B cell (primary cell): ENCODE measurements at regions not wholly inside any gene's neighbourhood (a gene's known extent, or its start where the extent isn't known, plus 50 kb on each side); places are given as distances from the start of the nearest gene placed in this dataset.

Source experiments
- ATAC-seq: fragments of 200-7000 bp; cut with Tn5 transposase; one replicate; pipeline ENCODE4 v1.10.0; 2021; ENCODE audit warnings: low read depth, mild to moderate bottlenecking, moderate number of reproducible peaks, moderate library complexity
- CTCF ChIA-PET: fragments of 350-600 bp; sonication (Branson Sonifier 250); formaldehyde crosslinking; loops from one replicate; lab custom pipeline; 2021; ENCODE audit warnings: antibody characterized with exemption, inconsistent platforms; lab: Charles Lee
- POLR2A ChIA-PET: fragments of 350-600 bp; sonication (Branson Sonifier 250); formaldehyde crosslinking; loops from one replicate; lab custom pipeline; 2021; ENCODE audit warnings: antibody characterized with exemption; lab: Charles Lee
- DNase-seq: peaks from one replicate; pipeline ENCODE4 v3.0.0; 2013
- H2AFZ ChIP-seq: 2 replicates; pipeline ENCODE4 v1.6.1; 2012; ENCODE audit warnings: mild to moderate bottlenecking, low read depth, low read length; ENCODE audit not compliant: insufficient read depth, poor library complexity, severe bottlenecking
- H3K27ac ChIP-seq, 2 donors: 1 replicate in 1 of 2; 2 replicates in 1 of 2; pipeline ENCODE4 v1.5.1; 2012 to 2013; ENCODE audit warnings: low read length in 2 of 2, mild to moderate bottlenecking in 2 of 2, moderate library complexity in 1 of 2
- H3K27me3 ChIP-seq, 4 experiments: fragments of 200-600 bp in 1 of 4; sonication (generic) in 1 of 4; replicated peaks in 1 of 4; 1 replicate in 2 of 4; 2 replicates in 2 of 4; pipeline versions ENCODE4 v1.6.1 to v1.7.0; 2013 to 2016; ENCODE audit warnings: low read length in 3 of 4, mild to moderate bottlenecking in 2 of 4, mixed read lengths in 1 of 4, moderate library complexity in 1 of 4; ENCODE audit not compliant: insufficient read depth in 4 of 4, control insufficient read depth in 3 of 4; ENCODE audit errors: control extremely low read depth in 1 of 4
- H3K36me3 ChIP-seq, 2 experiments: replicated peaks in 1 of 2; 1 replicate in 1 of 2; 2 replicates in 1 of 2; pipeline versions ENCODE4 v1.6.1 to v1.7.1; 2013; ENCODE audit warnings: low read length in 1 of 2; ENCODE audit not compliant: insufficient read depth in 2 of 2, control insufficient read depth in 1 of 2; ENCODE audit errors: control extremely low read depth in 1 of 2, extremely low read depth in 1 of 2
- H3K4me1 ChIP-seq, 2 donors: fragments of 200-600 bp in 1 of 2; sonication (generic) in 1 of 2; 1 replicate in 1 of 2; 2 replicates in 1 of 2; pipeline versions ENCODE4 v1.5.1 to v1.6.1; 2013 to 2017; ENCODE audit warnings: low read length in 2 of 2; ENCODE audit not compliant: control insufficient read depth in 2 of 2, insufficient read depth in 2 of 2
- H3K4me2 ChIP-seq: replicated peaks from 2 replicates; pipeline ENCODE3; 2012; ENCODE audit warnings: mild to moderate bottlenecking, low read depth, low read length; ENCODE audit not compliant: poor library complexity, severe bottlenecking
- H3K4me3 ChIP-seq, 5 experiments: fragments of 200-600 bp in 1 of 5; sonication (generic) in 1 of 5; 1 replicate in 3 of 5; 2 replicates in 2 of 5; pipeline versions ENCODE4 v1.5.1 to v1.7.0; 2011 to 2016; ENCODE audit warnings: low read length in 4 of 5, mild to moderate bottlenecking in 4 of 5, low read depth in 2 of 5, control low read depth in 1 of 5, moderate library complexity in 1 of 5; ENCODE audit not compliant: insufficient read depth in 1 of 5; ENCODE audit errors: control extremely low read depth in 1 of 5, extremely low read depth in 1 of 5
- H3K79me2 ChIP-seq: fragments of 200-600 bp; sonication (generic); one replicate; pipeline ENCODE4 v1.6.0; 2016; ENCODE audit warnings: low read length; ENCODE audit not compliant: control insufficient read depth, insufficient read depth
- H3K9ac ChIP-seq: fragments of 200-600 bp; sonication (generic); 2 replicates; pipeline ENCODE4 v1.6.1; 2017; ENCODE audit warnings: mild to moderate bottlenecking, low read length, moderate library complexity
- H3K9me3 ChIP-seq, 3 donors: one replicate each; pipeline versions ENCODE4 v1.6.1 to v1.7.1; 2013; ENCODE audit warnings: low read length in 2 of 3; ENCODE audit not compliant: control insufficient read depth in 2 of 3, insufficient read depth in 1 of 3; ENCODE audit errors: control extremely low read depth in 1 of 3
- H4K20me1 ChIP-seq: 2 replicates; pipeline ENCODE4 v1.6.0; 2012; ENCODE audit warnings: mild to moderate bottlenecking, low read length; ENCODE audit not compliant: insufficient read depth, control insufficient read depth, poor library complexity, severe bottlenecking
- H3K27ac Mint-ChIP-seq: one replicate; pipeline ENCODE4 v1.8.0; 2021; ENCODE audit warnings: mixed read lengths
- H3K27me3 Mint-ChIP-seq: one replicate; pipeline ENCODE4 v1.8.0; 2021; ENCODE audit warnings: mixed read lengths
- H3K4me1 Mint-ChIP-seq: one replicate; pipeline ENCODE4 v1.8.0; 2021; ENCODE audit warnings: mixed read lengths
- H3K4me3 Mint-ChIP-seq: one replicate; pipeline ENCODE4 v1.8.0; 2021; ENCODE audit warnings: mixed read lengths
- H3K9me3 Mint-ChIP-seq: one replicate; pipeline ENCODE4 v1.8.0; 2022; ENCODE audit warnings: mixed read lengths; ENCODE audit not compliant: insufficient read depth
- EZH2 ChIP-seq: IDR thresholded peaks from 2 replicates; pipeline ENCODE4 v1.6.1; 2012; ENCODE audit warnings: borderline replicate concordance, low read depth, mild to moderate bottlenecking, moderate library complexity, low read length; ENCODE audit not compliant: insufficient read depth, poor library complexity, severe bottlenecking
- WGBS: methylation state at CpG from one replicate; pipeline ENCODE4 v1.1.5; 2013; ENCODE audit warnings: missing lambda C conversion rate; ENCODE audit not compliant: insufficient coverage; 5-methylcytosine and 5-hydroxymethylcytosine counted together
- intact Hi-C: fragments of 100-400 bp; cut with micrococcal nuclease; formaldehyde crosslinking; loops from one replicate; pipeline ENCODE4 v1.10.0; 2022
- TF ChIP-seq, protein P1 (sequence below): fragments of 200-600 bp; IDR thresholded peaks from one replicate; pipeline ENCODE4 v1.8.0; 2022; ENCODE audit warnings: antibody characterized with exemption, mild to moderate bottlenecking

DNA sequence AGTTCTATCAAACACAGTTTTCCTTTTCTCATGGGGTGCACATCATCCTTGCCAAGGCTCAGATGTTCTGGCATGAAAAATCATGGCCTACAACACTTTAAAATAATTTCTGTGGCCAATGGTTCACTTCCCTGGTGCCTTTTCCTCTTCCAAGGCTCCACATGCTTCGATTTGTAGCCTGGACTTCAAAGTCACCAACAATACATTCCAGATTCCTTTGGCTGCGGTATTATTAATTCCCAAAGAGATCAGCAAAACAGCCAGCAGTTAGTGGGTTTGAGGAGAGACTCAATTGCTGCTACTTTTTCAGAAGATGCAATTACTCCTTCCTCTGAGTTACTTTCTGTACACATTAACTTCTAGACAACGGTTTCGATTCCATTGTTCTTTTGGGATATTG lies 80.3 kb upstream of the CCDC80 start:
- Mint-ChIP-seq H3K27ac (no peak overlapping the region), H3K4me1 (no peaks in the 10 kb centered on the region), H3K27me3 (peaks cover 10% of the 10 kb centered on the region), H3K9me3 (no peaks in the 10 kb centered on the region), H3K4me3 (no peak overlapping the region)
- TF ChIP-seq, protein P1, sequence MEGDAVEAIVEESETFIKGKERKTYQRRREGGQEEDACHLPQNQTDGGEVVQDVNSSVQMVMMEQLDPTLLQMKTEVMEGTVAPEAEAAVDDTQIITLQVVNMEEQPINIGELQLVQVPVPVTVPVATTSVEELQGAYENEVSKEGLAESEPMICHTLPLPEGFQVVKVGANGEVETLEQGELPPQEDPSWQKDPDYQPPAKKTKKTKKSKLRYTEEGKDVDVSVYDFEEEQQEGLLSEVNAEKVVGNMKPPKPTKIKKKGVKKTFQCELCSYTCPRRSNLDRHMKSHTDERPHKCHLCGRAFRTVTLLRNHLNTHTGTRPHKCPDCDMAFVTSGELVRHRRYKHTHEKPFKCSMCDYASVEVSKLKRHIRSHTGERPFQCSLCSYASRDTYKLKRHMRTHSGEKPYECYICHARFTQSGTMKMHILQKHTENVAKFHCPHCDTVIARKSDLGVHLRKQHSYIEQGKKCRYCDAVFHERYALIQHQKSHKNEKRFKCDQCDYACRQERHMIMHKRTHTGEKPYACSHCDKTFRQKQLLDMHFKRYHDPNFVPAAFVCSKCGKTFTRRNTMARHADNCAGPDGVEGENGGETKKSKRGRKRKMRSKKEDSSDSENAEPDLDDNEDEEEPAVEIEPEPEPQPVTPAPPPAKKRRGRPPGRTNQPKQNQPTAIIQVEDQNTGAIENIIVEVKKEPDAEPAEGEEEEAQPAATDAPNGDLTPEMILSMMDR, result no peak
- no peak for TF ChIP-seq EZH2
- Histone ChIP-seq H3K9me3 (no peaks in the 10 kb centered on the region), H2AFZ (no peak overlapping the region), H3K4me1 (no peaks in the 10 kb centered on the region), H3K27ac (no peak overlapping the region), H3K36me3 (no peaks in the 10 kb centered on the region), H4K20me1 (no peaks in the 10 kb centered on the region), H3K79me2 (no peaks in the 10 kb centered on the region), H3K9ac (no peak overlapping the region), H3K27me3 (no peaks in the 10 kb centered on the region), H3K4me3 (no peak overlapping the region), H3K4me2 (no peak overlapping the region)
- 100% methylated on average over 1 of the region's 4 CpGs for WGBS
- DNase-seq, result no peak
- no peak for ATAC-seq
- POLR2A ChIA-PET, result no interaction called here
- intact Hi-C loops, result no loop called here
- CTCF ChIA-PET, result interaction anchor here (1.3 kb wide), 1 partner anchor 13 kb away, joined by 6 read pairs; no protein-coding TSS in a partner anchor

DNA sequence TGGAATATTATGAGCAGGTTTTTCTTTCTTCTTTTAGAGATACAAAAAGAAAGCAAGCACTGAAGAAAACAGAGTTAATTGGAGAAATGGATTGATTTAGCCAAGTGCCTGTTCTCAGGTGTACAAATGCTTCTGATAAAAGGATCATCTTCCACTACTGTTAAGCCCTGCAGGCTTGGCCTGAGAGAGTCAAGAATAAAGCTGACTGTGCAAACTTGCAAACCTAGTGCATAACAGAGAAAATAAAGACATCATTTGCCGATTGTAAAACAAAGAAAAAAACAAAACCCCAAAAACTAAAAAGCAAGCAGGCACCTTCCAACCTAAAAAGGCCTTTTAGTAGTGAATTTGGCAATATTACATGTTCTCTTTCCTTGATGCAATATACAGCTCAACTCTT lies 78.0 kb upstream of the CCDC80 start:
- H3K9me3 Mint-ChIP-seq, result no peaks in the 10 kb centered on the region
- Histone ChIP-seq H3K9me3 (no peaks in the 10 kb centered on the region), H3K36me3 (no peaks in the 10 kb centered on the region), H3K4me2 (no peak overlapping the region), H3K4me1 (no peaks in the 10 kb centered on the region), H3K27me3 (no peaks in the 10 kb centered on the region), H3K27ac (no peak overlapping the region), H3K4me3 (no peak overlapping the region), H2AFZ (no peak overlapping the region), H3K79me2 (no peaks in the 10 kb centered on the region), H4K20me1 (no peaks in the 10 kb centered on the region), H3K9ac (no peak overlapping the region)
- no peak for DNase-seq
- H3K4me1 Mint-ChIP-seq, result no peaks in the 10 kb centered on the region
- ChIA-PET POLR2A (no interaction called here), CTCF (no interaction called here)
- H3K27ac Mint-ChIP-seq, result no peak overlapping the region
- no peak for TF ChIP-seq EZH2
- TF ChIP-seq, protein P1, result no peak
- no peak overlapping the region for H3K4me3 Mint-ChIP-seq
- ATAC-seq, result no peak
- H3K27me3 Mint-ChIP-seq, result peaks cover 10% of the 10 kb centered on the region
- WGBS, result no CpG with 5 or more reads among the region's 1 CpG
- intact Hi-C loops, result no loop called here
